Breast epithelium (tissue), 4 donors: ENCODE measurements at regions not wholly inside any gene's neighbourhood (a gene's known extent, or its start where the extent isn't known, plus 50 kb on each side); places are given as distances from the start of the nearest gene placed in this dataset.
"Not testable (repeated sequence)": the region's sequence is repeated elsewhere in the genome, so short reads cannot be mapped to it uniquely, and the experiment has no call there.

Experiments used
- DNase-seq, 2 donors: peaks; one replicate each; pipeline ENCODE4 v3.0.0-alpha.2; 2019; ENCODE audit warnings: low spot score in 2 of 2
- H3K27ac ChIP-seq, 2 donors: fragments of 200-600 bp; sonication (generic) in 1 of 2; one replicate each; pipeline ENCODE4 v1.5.1; 2016 to 2019; ENCODE audit warnings: mild to moderate bottlenecking in 1 of 2
- H3K27me3 ChIP-seq, 2 donors: fragments of 200-600 bp; sonication (generic) in 1 of 2; one replicate each; pipeline versions ENCODE4 v1.5.1 to v1.6.0; 2017 to 2019; ENCODE audit warnings: control low read depth in 1 of 2, mild to moderate bottlenecking in 1 of 2
- H3K36me3 ChIP-seq: fragments of 200-600 bp; one replicate; pipeline ENCODE4 v1.5.1; 2019
- H3K4me1 ChIP-seq, 2 donors: fragments of 200-600 bp; sonication (generic); one replicate each; pipeline ENCODE4 v1.5.1; 2016 to 2019; ENCODE audit warnings: control low read depth in 1 of 2
- H3K4me3 ChIP-seq, 3 donors: fragments of 200-600 bp; sonication (generic); 1 replicate in 2 of 3; 2 replicates in 1 of 3; pipeline ENCODE4 v1.5.1; 2016 to 2019; ENCODE audit warnings: mild to moderate bottlenecking in 3 of 3, moderate library complexity in 2 of 3
- H3K9me3 ChIP-seq, 2 donors: fragments of 200-600 bp; sonication (generic) in 1 of 2; one replicate each; pipeline ENCODE4 v1.5.1; 2016 to 2019; ENCODE audit warnings: control low read depth in 1 of 2
- POLR2A ChIP-seq: fragments of 450-650 bp; IDR thresholded peaks from one replicate; pipeline ENCODE4 v1.6.1; 2016; ENCODE audit warnings: antibody characterized with exemption, mild to moderate bottlenecking, moderate library complexity
- POLR2AphosphoS5 ChIP-seq, 3 donors: sonication (generic); formaldehyde crosslinking; IDR thresholded peaks; one replicate each; pipeline ENCODE4 v1.6.1; 2017; ENCODE audit warnings: antibody characterized with exemption in 3 of 3
- intact Hi-C: fragments of 100-400 bp; cut with DNase I; formaldehyde crosslinking; loops from one replicate; pipeline ENCODE4 v1.15.1; 2023; ENCODE audit warnings: low total_unique reads
- TF ChIP-seq, protein P1 (sequence below), 3 donors: fragments of 450-650 bp; IDR thresholded peaks; one replicate each; pipeline ENCODE4 v1.5.1; 2016 to 2017; ENCODE audit warnings: antibody characterized with exemption in 3 of 3, mild to moderate bottlenecking in 3 of 3, moderate library complexity in 3 of 3

DNA sequence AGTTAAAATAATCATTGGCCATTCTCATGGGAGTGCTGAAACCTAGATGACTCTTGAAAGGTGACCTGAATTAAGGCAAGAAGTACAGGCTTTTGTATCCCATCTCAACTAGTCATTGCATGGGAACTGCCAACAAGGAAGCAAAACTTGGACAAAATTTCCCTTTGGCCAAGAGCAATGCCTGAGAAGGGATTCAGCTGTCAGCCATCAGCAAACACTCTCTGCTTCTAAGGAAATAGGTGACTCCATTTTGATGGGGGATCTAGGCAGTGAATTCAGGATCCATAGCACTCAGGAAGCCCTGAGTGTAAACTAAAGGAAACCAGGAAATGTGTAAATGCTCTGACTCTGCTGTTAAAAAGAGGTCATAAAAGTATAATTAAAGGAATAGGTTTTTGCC, 221.5 kb upstream of the TMEM229A start:
- TF ChIP-seq, protein P1, sequence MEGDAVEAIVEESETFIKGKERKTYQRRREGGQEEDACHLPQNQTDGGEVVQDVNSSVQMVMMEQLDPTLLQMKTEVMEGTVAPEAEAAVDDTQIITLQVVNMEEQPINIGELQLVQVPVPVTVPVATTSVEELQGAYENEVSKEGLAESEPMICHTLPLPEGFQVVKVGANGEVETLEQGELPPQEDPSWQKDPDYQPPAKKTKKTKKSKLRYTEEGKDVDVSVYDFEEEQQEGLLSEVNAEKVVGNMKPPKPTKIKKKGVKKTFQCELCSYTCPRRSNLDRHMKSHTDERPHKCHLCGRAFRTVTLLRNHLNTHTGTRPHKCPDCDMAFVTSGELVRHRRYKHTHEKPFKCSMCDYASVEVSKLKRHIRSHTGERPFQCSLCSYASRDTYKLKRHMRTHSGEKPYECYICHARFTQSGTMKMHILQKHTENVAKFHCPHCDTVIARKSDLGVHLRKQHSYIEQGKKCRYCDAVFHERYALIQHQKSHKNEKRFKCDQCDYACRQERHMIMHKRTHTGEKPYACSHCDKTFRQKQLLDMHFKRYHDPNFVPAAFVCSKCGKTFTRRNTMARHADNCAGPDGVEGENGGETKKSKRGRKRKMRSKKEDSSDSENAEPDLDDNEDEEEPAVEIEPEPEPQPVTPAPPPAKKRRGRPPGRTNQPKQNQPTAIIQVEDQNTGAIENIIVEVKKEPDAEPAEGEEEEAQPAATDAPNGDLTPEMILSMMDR (IDR thresholded peaks at IDR 0.05), result no peak
- TF ChIP-seq POLR2A, result no peak
- no peak for TF ChIP-seq POLR2AphosphoS5 (IDR thresholded peaks at IDR 0.05)
- Histone ChIP-seq H3K4me3 (no peak overlapping the region), H3K9me3 (no peaks in the 10 kb centered on the region), H3K27me3 (no peaks in the 10 kb centered on the region), H3K4me1 (no peaks in the 10 kb centered on the region), H3K27ac (no peak overlapping the region), H3K36me3 (no peaks in the 10 kb centered on the region)
- DNase-seq, result no peak
- intact Hi-C loops, result no loop called here

DNA sequence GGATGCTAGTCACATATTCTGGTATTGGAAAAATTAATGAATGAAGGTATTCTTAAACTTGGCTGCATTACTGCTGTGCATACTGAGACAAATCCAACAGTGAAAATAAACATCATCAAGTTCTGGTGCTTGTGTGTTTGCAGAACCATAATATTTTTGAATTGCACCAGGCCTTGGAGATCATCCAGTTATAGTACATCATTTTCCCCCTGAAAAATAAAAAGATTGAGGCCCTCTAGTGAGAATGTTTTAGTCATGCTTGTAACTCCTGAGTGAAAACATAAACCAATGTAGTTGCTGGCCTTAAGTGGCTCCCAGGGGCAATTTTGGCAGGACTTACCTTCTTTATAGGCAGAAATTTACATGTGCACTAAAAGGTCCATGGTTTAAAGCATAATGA, 218.8 kb upstream of the TMEM229A start:
- H3K36me3 ChIP-seq, result no peaks in the 10 kb centered on the region
- no peak for DNase-seq
- TF ChIP-seq POLR2A, result no peak
- TF ChIP-seq, protein P1 (IDR thresholded peaks at IDR 0.05), result no peak
- no peak for TF ChIP-seq POLR2AphosphoS5 (IDR thresholded peaks at IDR 0.05)
- no peaks in the 10 kb centered on the region for H3K9me3 ChIP-seq
- intact Hi-C loops, result no loop called here
- H3K4me1 ChIP-seq, result no peaks in the 10 kb centered on the region
- H3K27me3 ChIP-seq, result no peaks in the 10 kb centered on the region
- H3K4me3 ChIP-seq, result no peak overlapping the region
- H3K27ac ChIP-seq, result no peak overlapping the region

DNA sequence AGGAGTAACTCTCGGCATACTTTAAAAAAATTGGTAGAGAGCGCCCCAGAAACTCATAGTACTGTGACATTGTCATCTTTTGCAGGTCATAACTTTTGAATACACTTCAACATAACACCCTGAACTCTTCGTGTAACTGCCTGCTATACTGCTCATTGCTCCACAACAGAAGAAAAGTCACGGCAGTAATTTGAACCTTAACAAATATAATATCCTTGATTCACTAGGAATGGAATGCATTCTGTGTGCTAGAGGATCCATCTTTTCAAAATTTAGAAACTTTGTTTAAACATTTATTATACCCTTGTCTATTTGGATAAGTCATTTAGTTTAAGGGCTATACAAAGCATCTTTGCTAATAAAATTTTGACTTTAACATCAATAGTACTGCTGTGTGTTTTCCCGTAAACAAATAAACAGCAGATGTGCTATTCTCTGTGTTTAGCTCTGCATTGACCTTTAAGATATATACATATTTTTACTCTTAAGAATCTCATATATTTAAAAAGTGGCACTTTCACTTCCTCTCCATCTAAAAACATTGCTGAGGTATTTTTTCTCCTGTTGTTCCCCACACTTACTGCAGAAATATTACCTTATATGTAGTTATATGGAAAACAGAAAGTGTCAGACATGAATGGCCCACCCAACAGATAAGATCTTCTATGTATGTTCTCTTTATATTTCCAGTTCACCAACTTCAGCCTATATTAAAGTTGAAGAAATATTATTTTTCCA, 217.6 kb upstream of the TMEM229A start:
- no peaks in the 10 kb centered on the region for H3K27me3 ChIP-seq
- H3K4me3 ChIP-seq, result no peak overlapping the region
- H3K4me1 ChIP-seq, result no peaks in the 10 kb centered on the region
- DNase-seq, result no peak
- intact Hi-C loops, result no loop called here
- TF ChIP-seq POLR2A (no peak), POLR2AphosphoS5 (IDR thresholded peaks at IDR 0.05) (no peak)
- TF ChIP-seq, protein P1 (IDR thresholded peaks at IDR 0.05), result no peak
- H3K27ac ChIP-seq, result no peak overlapping the region
- no peaks in the 10 kb centered on the region for H3K36me3 ChIP-seq
- no peaks in the 10 kb centered on the region for H3K9me3 ChIP-seq

DNA sequence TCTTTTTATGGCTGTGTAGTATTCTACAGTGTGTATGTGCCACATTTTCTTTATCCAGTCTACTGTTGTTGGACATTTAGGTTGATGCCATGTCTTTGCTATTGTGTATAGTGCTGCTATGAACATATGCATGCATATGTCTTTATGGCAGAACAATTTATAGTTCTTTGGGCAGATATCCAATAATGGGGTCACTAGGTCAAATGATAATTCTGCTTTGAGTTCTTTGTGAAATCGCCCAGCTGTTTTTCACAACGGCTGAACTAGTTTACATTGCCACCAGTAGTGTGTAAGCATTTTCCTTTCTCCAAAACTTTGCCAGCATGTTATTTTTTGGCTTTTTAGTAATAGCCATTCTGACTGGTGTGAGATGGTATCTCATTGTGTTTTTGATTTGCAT, 214.8 kb upstream of the TMEM229A start:
- TF ChIP-seq POLR2AphosphoS5 (IDR thresholded peaks at IDR 0.05) (no peak), POLR2A (no peak)
- TF ChIP-seq, protein P1 (IDR thresholded peaks at IDR 0.05), result no peak
- DNase-seq, result no peak
- H3K4me1 ChIP-seq, result no peaks in the 10 kb centered on the region
- intact Hi-C loops, result no loop called here
- H3K9me3 ChIP-seq, result no peaks in the 10 kb centered on the region
- H3K4me3 ChIP-seq, result no peak overlapping the region
- no peaks in the 10 kb centered on the region for H3K27me3 ChIP-seq
- no peak overlapping the region for H3K27ac ChIP-seq
- H3K36me3 ChIP-seq, result no peaks in the 10 kb centered on the region

GRCh38 chr7:124246262-124246863, 213.5 kb upstream of the TMEM229A start:
- Histone ChIP-seq H3K4me3 (no peak overlapping the region), H3K9me3 (no peaks in the 10 kb centered on the region), H3K4me1 (no peaks in the 10 kb centered on the region), H3K27me3 (no peaks in the 10 kb centered on the region), H3K27ac (no peak overlapping the region), H3K36me3 (no peaks in the 10 kb centered on the region)
- intact Hi-C loops, result no loop called here
- no peak for DNase-seq
- no peak for TF ChIP-seq POLR2A
- TF ChIP-seq POLR2AphosphoS5 (IDR thresholded peaks at IDR 0.05), result no peak
- TF ChIP-seq, protein P1 (IDR thresholded peaks at IDR 0.05), result no peak

GRCh38 chr7:124244469-124244868, 211.6 kb upstream of the TMEM229A start:
- H3K4me3 ChIP-seq, H3K27me3 ChIP-seq, H3K9me3 ChIP-seq, H3K27ac ChIP-seq, H3K36me3 ChIP-seq, H3K4me1 ChIP-seq, DNase-seq, intact Hi-C loops: not testable (repeated sequence)
